ENCODE measurements at regions not wholly inside any gene's neighbourhood (a gene's known extent, or its start where the extent isn't known, plus 50 kb on each side); places are given as distances from the start of the nearest gene placed in this dataset.
A peak's percentile ranks its signal among the peaks of the same experiment; 100 is the strongest.

- DNase-seq (ENCODE audit: low spot score): no peak
- TF ChIP-seq HNF4G (IDR thresholded peaks at IDR 0.05): no peak
- no peak for TF ChIP-seq GABPA (IDR thresholded peaks at IDR 0.05 in 1 of 2, conservative IDR thresholded peaks at IDR 0.05 in 1 of 2)
- no peak for TF ChIP-seq ATF3 (IDR thresholded peaks at IDR 0.05)
- TF ChIP-seq FOXA2 (IDR thresholded peaks at IDR 0.05): no peak
- TF ChIP-seq NR2F2 (IDR thresholded peaks at IDR 0.05): no peak
- TF ChIP-seq REST (IDR thresholded peaks at IDR 0.05): no peak
- TF ChIP-seq, protein P1, sequence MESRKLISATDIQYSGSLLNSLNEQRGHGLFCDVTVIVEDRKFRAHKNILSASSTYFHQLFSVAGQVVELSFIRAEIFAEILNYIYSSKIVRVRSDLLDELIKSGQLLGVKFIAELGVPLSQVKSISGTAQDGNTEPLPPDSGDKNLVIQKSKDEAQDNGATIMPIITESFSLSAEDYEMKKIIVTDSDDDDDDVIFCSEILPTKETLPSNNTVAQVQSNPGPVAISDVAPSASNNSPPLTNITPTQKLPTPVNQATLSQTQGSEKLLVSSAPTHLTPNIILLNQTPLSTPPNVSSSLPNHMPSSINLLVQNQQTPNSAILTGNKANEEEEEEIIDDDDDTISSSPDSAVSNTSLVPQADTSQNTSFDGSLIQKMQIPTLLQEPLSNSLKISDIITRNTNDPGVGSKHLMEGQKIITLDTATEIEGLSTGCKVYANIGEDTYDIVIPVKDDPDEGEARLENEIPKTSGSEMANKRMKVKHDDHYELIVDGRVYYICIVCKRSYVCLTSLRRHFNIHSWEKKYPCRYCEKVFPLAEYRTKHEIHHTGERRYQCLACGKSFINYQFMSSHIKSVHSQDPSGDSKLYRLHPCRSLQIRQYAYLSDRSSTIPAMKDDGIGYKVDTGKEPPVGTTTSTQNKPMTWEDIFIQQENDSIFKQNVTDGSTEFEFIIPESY (IDR thresholded peaks at IDR 0.05): no peak
- TF ChIP-seq FOXA1 (IDR thresholded peaks at IDR 0.05): no peak
- H3K9ac ChIP-seq (ENCODE audit: low read depth in 1 of 2, low read length in 2 of 2): no peak overlapping the region
- H3K9me3 ChIP-seq (ENCODE audit: control insufficient read depth in 4 of 4, low read length in 3 of 4): no peaks in the 10 kb centered on the region
- H3K36me3 ChIP-seq (ENCODE audit: control insufficient read depth in 4 of 4, insufficient read depth in 3 of 4, low read depth in 1 of 4, low read length in 3 of 4): no peaks in the 10 kb centered on the region
- no peak overlapping the region for H3K4me3 ChIP-seq (ENCODE audit: low read depth in 1 of 3, low read length in 3 of 3)
- H3K27me3 ChIP-seq (ENCODE audit: control insufficient read depth in 4 of 4, insufficient read depth in 4 of 4, low read length in 3 of 4): no peaks in the 10 kb centered on the region
- H3K27ac ChIP-seq (ENCODE audit: low read depth in 1 of 2, low read length in 2 of 2): no peak overlapping the region
- H3K4me1 ChIP-seq (ENCODE audit: control insufficient read depth in 4 of 4, insufficient read depth in 4 of 4, low read length in 3 of 4): peaks cover 2 to 28% (median 21%) of the 10 kb centered on the region in 4 donors
- WGBS: 96% methylated on average over 2 of the region's 2 CpGs
These were observed 385.6 kb downstream of the GRIN2B start for GRCh38 chr12:13595536-13596443.

GRCh38 chr12:13594731-13595514, 386.5 kb downstream of the GRIN2B start:
- no peak for DNase-seq (ENCODE audit: low spot score)
- WGBS: 65% methylated on average over 5 of the region's 5 CpGs
- Histone ChIP-seq H3K9ac (ENCODE audit: low read depth in 1 of 2, low read length in 2 of 2) (no peak overlapping the region), H3K27ac (ENCODE audit: low read depth in 1 of 2, low read length in 2 of 2) (no peak overlapping the region), H3K4me1 (ENCODE audit: control insufficient read depth in 4 of 4, insufficient read depth in 4 of 4, low read length in 3 of 4) (peaks cover 2 to 30% (median 21%) of the 10 kb centered on the region in 4 donors), H3K4me3 (ENCODE audit: low read depth in 1 of 3, low read length in 3 of 3) (no peak overlapping the region), H3K36me3 (ENCODE audit: control insufficient read depth in 4 of 4, insufficient read depth in 3 of 4, low read depth in 1 of 4, low read length in 3 of 4) (no peaks in the 10 kb centered on the region), H3K9me3 (ENCODE audit: control insufficient read depth in 4 of 4, low read length in 3 of 4) (no peaks in the 10 kb centered on the region), H3K27me3 (ENCODE audit: control insufficient read depth in 4 of 4, insufficient read depth in 4 of 4, low read length in 3 of 4) (no peaks in the 10 kb centered on the region)
- TF ChIP-seq, protein P1 (IDR thresholded peaks at IDR 0.05): no peak
- TF ChIP-seq RAD21 (IDR thresholded peaks at IDR 0.05) (no peak), HNF4A (conservative IDR thresholded peaks at IDR 0.05) (peak in 1 of 2 donors; percentile 35)

All from liver (tissue), 7 donors.